TTC549 (cell line): ENCODE measurements at regions not wholly inside any gene's neighbourhood (a gene's known extent, or its start where the extent isn't known, plus 50 kb on each side); places are given as distances from the start of the nearest gene placed in this dataset.

Source experiments
- FAIRE-seq: peaks from 2 replicates; lab custom pipeline; 2012; peaks lifted over from hg19 to GRCh38; lab: Jason Lieb, UNC

DNA sequence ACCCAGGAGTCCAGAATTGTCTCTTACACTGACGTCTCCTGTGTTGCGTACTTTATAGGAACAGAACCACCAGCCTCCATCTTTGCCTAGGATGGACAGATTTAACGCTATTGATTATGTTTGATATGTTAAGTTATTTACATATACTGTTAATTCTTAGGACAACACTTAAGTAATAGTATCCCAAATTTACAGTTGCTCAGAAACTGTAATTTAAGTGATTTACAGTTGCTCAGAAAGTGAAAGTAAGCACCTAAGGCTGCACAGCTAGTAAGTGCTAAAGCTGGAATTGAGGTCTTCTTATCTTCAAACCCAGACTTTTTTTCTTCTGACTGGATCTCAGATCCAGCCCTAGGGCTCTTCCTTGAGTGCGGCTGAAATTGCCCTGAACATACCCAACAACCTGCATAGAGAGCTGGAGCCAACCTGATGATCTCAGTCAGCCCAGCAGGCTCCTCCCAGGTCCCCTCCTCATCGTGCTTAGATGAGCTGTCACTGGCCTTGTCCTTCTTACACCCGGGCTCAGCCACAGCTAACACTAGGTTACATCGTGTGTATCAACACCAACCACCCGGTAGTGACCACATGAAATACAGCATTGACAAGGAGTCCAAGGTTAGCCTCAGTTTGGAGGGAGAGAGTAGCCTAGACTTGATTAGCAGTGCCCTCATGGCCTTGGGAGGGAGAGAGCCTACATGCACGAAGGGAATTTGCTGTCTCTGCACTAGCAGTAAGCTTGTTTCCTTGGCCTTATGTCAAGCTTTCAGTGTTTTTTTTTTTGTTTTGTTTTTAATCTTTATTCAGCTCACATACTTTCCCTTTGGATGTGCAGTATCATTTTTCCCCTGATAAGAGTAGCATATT lies 111.1 kb upstream of the ARHGAP5 start:
- FAIRE-seq = no peak

DNA sequence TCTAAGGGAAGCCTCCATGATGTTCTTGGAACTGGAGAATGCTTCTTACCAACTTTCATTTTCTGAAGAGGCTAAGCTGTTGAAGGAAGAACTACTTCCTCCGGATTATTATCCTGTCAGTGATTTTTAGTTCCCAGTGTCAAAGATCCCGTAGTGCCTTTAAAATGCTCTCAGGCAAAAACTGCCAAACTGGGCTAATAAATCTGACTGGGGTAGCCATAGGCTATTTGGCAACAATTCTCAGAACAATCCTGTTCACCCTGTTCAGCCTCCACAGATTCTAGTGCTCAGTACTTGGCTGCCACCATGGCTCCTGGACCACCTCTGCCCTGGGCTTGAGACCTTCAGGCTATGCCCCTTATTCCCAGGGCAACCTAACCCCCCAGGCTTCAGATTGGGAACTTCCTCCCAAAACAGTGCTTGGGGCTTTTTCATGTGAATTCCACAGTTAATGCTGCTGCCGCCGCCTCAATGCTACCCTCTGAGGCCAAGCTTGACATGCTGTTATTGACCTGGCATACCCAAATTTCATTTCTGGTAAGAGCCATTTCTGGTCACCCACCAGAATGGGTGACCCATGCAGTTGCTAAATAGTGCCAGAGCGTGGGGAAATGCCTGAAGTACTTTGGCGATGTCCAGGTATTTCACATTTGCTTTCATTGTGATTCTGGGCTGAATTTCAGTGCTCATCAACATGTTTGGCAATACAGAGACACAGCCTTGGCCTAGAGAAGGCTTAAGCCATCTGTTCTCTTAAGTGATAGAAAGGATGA lies 110.0 kb upstream of the ARHGAP5 start:
- no peak for FAIRE-seq

DNA sequence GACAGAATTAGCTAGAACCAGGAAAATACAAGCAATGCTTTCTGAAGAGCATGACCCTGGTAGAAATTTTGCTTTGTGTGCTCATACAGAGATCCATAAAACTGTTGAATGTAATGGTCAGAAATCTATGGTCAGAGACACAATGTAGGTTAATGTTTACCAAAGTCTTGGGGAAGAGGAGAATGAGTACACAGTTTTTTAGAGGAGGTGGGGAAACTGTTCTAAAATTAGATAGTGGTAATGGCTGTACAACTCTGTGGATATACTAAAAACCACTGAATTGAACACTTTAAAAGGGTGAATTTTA lies 109.5 kb upstream of the ARHGAP5 start:
- no peak for FAIRE-seq

DNA sequence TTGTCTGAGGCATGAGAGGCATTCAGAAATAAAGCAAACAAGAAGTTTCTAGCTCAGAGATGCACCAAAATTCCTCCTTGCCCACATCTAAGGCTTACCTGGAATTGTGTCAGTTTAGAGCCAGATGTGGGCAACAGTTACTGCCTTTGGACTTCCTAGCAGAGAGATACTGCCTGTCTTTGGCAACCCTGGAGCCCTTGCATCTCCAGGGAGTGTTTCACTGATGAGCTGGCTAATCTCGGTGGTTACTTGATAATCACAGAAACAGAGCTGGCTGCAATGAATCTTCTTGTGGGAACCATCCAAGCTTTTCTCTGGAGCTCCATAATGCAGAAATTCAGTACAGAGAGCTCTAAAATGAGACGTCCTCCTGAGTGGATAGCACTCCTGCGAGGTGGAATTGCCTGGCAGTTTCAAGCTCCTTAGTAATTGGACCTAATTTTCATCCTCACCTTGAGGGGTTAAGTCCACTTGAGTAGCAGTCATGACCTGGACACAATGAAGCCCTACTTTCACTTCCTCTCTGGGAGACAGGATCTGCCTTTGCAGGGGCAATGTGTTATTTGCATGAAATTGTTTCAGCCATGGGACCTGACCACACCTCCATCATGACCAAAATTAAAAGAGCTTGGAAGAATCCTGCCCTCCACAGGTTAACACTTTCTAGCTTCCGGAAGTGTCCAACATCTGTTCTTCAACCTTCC lies 108.8 kb upstream of the ARHGAP5 start:
- no peak for FAIRE-seq

DNA sequence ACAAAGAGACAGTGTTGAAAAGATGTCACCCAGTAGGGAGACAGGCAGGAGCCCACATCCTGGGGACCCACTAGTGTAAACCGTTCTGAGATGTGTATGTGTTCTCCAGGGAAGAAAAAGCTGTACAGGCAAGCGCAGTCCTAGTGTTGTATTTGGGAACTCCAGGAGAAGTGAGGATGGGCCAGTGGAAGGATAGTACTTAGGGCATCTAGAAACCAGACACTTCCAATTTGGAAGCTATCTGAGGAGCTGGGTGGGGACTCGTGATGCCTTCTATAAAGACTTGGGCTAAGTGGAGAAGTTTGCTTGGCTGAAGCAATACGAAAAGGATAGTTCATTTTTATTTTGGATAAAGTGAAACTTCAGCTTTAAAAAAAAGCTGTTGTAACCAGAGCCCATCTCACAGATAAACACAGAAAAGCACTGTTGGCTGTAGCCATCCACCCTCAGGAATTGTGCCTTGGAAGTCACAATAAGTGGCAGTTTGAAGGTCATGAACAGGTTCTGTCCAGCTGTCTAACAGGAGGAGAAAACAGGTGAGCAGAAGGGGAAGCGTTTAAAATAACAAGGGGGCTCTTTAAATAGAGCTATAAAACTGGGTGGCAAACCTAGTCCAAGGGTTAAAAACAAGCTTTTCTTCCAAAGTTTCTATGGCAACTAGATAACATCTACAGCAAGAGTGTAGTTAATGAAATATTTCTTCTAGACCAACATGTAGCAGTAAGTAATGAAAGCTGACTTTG lies 108.0 kb upstream of the ARHGAP5 start:
- FAIRE-seq = no peak

DNA sequence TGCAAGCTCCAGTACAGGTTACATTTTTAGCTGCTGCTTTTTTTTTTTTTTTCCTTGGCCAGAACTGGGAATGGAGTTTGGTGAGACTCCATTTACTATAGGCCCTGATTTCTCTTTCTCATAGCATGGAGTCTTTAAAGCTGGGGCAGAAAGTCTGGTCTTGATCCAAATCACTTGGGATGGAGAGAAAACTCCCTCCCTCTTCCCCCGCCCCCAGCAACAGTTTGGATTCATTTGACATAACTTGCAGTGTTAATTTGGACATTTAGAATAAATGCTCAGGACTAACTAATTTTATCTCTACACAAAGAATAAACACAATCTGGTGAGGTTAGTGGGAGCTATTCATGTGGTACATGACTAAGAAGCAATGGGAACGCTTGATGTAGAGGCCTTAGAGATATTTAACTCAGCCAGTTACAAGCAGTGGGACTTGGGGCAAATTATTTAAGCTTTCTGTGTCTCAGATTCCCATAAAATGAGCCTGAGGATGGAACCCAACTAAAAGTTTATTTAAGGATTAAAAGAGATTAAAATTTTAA lies 107.3 kb upstream of the ARHGAP5 start:
- FAIRE-seq = no peak

DNA sequence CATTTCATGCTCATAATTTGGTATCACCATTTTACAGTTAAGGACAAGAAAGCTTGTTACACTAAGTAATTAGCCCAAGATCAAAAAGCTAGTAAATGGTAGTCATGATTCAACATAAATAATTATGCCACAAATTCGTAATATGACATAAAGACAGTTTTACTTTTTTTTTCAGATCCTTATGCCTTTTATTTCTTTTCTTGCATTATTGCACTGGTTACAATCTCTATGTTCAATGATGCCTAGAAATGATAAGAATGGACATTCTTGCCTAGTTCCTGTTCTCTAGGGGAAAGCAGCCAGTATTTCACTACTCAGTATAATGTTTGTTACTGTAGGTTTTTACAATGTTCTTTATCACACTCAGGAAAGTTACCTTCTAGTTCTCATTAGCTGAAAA lies 106.4 kb upstream of the ARHGAP5 start:
- no peak for FAIRE-seq

DNA sequence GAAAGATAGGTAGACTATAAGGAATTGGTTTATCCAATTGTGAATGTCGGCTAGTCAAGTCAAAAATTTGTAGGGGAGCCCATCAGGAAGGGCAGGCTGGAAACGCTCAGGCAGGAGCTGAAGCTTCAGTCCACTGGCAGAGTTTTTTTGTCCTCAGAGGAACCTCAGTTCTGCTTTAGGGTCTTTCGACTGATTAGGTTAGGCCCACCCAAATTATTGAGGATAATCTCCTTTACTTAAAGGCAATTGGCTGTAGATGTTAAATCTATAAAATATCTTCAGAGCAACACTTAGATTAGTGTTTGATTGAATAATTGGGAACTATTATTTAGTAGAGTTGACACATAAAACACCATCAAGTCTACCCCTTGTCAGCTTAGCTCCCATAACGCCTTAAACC lies 105.5 kb upstream of the ARHGAP5 start:
- FAIRE-seq = no peak

DNA sequence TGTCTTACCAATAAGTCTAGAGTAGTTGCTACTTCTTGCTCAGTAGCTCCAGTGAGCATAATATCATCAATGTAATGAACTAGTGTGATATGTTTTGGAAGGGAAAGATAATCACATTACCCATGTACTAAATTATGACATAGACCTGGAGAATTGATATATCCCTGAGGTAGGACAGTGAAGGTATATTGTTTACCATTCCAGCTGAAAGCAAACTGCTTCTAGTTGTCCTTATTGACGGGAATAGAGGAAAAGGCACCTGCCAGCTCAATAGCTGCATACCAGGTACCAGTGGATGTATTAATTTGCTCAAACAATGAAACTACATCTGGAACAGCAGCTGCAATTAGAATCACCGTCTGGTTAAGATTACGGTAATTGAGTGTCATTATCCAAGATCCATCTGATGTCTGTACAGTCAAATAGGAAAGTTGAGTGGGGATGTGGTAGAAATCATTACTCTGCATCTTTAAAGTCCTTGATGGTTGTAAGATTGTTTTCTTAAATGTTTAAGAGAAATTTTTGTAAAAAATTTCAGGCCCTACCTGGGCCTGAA lies 100.0 kb upstream of the ARHGAP5 start:
- no peak for FAIRE-seq

DNA sequence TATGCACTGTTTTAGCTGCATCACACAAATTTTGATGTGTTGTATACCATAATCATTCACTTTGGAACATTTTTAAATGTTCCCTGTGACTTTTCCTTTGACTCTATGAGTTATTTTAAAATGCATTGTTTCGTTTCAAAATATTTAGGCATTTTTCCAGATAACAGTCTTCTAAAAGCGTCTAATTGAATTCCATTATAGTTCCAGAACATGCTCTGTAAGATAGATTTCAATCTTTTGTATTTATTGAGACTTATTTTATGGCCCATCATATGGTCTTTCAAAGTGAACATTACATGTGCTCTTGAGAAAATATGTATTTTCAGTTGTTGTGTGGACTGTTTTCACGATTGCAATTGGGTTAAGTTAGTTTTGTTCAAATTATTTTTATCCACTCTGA lies 98.7 kb upstream of the ARHGAP5 start:
- no peak for FAIRE-seq

DNA sequence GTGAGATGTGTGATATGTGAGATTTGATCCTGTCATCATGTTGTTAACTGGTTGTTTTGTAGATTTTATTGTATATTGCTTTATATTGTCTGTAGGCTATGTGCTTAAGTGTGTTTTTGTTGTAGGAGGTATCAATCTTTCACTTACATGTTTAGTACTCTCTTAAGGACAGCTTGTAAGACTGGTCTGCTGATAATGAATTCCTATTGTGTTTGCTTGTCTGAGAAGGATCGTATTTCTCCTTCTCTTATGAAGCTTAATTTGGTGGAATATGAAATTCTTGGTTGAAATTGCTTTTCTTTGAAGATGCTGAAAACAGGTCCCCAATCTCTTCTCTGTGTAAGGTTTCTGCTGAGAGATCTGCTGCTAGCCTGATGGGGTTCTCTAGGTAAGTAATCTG lies 94.5 kb upstream of the ARHGAP5 start:
- FAIRE-seq = no peak

DNA sequence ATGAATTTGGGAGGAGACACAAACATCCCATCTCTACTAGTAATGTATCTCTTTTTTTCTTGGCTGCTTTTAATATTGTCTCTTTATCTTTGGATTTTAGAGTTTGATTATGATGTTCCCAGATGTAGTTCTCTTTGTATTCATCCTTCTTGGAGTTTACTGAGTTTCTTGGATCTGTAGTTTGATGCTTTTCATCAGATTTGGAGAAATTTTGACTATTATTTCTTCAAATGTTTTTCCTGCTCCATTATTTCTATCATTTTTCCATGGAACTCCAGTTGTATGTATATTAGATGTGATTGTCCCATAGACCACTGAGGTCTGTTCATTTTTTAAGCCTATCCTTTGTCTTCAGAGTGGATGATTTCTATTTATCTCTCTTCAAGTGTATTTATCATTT lies 90.7 kb upstream of the ARHGAP5 start:
- FAIRE-seq = no peak

DNA sequence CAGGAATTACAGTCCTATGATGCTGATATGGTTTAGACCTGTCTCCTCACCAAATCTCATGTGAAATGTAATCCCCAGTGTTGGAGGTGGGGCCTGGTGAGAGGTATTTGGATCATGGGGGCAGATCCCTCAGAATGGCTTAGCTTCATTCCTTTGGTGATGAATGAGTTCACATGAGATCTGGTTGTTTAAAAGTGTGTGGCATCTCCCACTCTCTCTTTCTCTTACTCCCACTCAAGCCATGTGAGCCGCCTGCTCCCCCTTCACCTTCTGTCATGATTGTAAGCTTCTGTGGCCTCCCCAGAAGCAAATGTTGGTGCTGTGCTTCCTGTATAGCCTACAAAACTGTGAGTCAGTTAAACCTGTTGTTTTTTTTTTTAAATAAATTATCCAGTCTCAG lies 89.4 kb upstream of the ARHGAP5 start:
- no peak for FAIRE-seq

DNA sequence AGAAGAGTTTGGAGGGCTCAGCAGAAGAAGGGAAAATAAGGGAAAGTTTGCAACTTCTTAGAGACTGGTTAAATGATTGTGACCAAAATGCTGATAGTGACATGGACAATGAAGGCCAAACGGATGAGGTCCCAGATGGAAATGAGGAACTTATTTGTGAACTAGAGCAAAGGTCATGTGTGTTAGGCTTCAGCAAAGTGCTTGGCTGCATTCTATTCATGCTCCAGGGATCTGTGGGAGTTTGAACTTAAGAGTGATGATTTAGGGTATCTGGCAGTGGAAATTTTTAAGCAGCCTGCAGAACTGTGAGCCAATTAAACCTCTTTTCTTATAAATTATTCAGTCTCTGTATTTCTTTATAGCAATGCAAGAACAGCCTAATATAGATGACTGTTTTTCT lies 88.9 kb upstream of the ARHGAP5 start:
- no peak for FAIRE-seq

DNA sequence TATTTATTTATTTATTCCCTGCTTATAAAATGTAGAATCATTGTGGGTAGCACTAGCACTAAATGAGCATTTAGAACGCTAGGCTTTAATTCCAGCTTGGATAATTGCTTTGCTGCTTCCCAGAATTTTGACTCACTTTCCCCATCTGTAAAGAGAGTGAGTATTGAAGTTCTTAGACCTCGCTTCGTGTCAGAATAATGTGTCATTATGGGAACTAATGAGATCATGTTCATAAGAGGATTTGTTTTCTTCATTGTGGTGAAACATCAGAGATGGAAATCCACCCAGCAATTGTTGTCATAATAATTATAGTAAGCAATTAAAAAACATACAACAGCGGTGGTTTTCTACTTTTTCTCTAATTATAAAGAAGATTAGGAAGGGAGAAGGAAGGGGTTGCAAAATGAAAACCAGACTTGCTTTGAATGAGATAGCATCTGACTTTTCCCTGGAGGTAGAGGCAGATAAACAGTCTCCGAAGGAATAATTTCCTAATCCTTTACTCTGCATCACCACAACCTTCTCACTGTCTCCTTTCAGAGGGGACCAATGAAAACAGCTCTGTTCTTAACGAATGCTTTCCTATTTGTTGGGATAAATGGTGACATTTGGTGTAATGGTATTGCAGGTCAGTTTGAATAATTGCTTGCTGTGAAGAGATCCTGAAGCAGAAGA lies 86.8 kb upstream of the ARHGAP5 start:
- no peak for FAIRE-seq

DNA sequence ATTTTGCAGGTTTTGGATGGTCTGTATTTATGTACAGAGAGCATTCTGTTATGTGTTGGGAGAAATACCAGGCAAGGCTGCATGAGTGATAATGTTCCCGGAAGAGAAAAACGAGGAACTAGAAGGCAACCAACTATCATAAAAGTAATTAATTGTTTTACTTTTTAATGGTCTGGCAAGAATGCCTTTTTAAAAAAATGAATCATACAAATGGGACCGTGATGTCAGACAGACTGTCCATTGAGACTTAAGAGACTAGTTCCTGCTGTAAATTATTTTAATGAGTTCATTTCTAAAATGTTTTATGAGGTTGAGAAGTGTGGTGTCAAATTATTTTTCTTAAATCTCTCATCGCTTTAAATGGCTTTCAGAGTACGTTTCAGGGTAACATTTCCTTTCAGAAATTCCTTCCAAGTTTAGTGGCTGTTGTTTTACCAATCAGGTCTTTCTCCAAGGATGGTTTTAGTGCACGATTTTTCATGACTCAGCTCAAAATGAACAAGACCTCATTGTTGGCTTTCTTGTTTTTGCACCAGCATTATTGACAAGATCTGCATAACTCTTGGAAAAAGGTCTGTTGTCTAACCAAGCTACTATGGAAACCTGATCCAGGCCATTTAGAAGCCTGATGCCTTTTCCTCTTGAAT lies 86.1 kb upstream of the ARHGAP5 start:
- FAIRE-seq = no peak

DNA sequence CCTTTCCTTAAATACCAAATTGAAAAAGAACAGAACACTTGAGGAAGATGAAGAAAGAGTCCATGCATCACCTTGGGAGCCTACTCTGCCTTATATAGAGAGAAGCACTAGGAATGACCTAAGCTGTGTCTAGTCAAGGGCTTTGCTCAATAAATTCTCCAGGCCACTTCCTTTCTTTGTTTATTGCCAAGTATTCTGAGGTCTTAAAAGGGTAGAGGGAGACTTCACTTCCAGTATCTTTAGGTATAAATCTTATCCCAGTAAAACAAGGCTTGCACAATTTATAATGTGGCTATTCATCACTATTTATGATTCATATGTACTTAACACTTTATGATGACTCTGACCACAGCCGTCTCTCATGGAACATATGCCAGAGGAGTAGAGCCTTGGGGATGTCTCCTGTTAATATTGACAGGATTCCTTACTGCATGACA lies 85.1 kb upstream of the ARHGAP5 start:
- FAIRE-seq = no peak

DNA sequence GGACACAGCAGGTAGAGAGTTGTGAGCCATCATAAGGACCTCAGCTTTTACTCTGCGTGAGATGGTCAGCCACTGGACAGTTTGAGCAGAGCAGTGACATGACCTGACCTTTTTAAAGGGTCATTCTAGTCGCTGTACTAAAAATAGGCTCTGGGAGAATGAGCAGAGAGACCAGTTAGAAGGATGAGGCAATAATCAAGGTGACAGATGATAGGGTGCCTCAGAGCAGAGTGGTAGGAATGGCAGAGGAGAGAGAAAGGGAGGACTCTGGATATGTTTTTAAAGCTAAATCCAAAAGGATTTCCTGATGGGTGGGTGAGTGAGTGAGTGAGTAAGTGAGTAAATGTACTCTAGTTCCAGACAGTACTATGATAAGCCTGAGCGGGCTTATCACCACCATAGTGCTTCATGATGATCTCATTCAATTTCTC lies 83.6 kb upstream of the ARHGAP5 start:
- FAIRE-seq = no peak

DNA sequence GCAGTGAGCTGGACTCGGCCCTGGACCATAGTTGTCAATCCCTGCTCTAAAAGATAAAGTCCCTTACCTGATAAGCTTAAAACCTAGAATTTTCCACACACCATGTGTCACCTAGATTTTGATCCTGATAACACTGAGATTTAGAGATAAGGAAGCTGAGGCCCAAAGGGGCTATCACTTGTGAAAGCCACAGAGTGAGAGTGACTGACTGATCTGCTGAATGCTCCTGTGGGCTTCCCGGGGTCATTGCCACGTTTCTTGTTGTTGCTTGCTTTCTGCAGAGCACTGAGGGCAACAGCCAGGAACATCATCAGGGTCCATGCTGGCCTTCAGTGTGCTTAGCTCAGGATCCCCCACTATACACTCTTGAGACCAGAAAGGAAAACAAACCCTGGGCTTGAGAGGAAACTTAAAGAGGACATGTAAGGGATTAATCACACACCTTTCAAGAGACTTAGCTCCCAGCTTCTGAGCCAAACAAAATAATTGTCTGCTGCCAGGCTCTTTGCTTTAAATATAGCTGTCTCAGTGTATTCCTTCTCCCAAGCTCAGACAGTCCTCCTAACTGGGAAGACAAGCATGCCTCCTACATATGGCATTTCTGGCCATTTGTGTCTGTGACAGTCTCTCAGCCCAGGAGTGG lies 82.6 kb upstream of the ARHGAP5 start:
- no peak for FAIRE-seq

DNA sequence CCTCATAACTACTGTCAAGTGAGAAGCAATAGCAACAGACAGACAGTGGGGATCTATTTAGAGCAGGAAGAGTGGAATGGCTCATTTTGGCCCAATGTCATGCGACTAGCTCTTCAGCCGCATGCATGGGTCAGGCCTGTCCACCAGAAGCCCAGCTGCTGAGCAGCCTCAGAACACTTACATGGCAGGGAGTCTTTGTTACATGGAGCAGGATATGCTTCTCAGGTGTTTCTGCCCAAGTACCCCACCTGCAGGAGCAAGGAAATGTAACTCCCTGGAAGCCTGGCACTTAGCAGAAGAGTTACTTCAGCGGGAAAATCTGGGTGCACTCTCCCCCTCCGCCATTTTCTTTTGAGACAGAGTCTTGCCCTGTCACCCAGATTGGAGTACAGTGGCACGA lies 73.5 kb upstream of the ARHGAP5 start:
- no peak for FAIRE-seq
